OCI-LY1 (cell line): ENCODE measurements at regions not wholly inside any gene's neighbourhood (a gene's known extent, or its start where the extent isn't known, plus 50 kb on each side); places are given as distances from the start of the nearest gene placed in this dataset.

Source experiments
- H2AFZ ChIP-seq: fragments of 200-600 bp; sonication (generic), shearing (Covaris generic); 2 replicates; pipeline ENCODE4 v1.6.0; 2014; ENCODE audit warnings: antibody characterized with exemption, mild to moderate bottlenecking, low read length
- H3F3A ChIP-seq: fragments of 200-600 bp; sonication (generic), shearing (Covaris generic); 2 replicates; pipeline ENCODE4 v1.6.0; 2014; ENCODE audit warnings: mild to moderate bottlenecking, antibody characterized with exemption, low read length, moderate library complexity; ENCODE audit not compliant: insufficient read depth
- H3K27ac ChIP-seq: fragments of 200-600 bp; sonication (generic); 2 replicates; pipeline ENCODE4 v1.5.1; 2014; ENCODE audit warnings: low read length, mixed run types, mild to moderate bottlenecking, low read depth; ENCODE audit not compliant: poor library complexity, severe bottlenecking
- H3K27me3 ChIP-seq: fragments of 200-600 bp; sonication (generic); 2 replicates; pipeline ENCODE4 v1.6.0; 2014; ENCODE audit warnings: antibody characterized with exemption, mild to moderate bottlenecking, low read length, moderate library complexity; ENCODE audit not compliant: insufficient read depth
- H3K36me3 ChIP-seq: fragments of 200-600 bp; sonication (generic); 2 replicates; pipeline ENCODE4 v1.6.1; 2014; ENCODE audit warnings: mild to moderate bottlenecking, antibody characterized with exemption, low read length, moderate library complexity, mixed read lengths; ENCODE audit not compliant: insufficient read depth
- H3K4me1 ChIP-seq: fragments of 200-600 bp; sonication (generic); 2 replicates; pipeline ENCODE4 v1.5.1; 2014; ENCODE audit warnings: mild to moderate bottlenecking, low read length, moderate library complexity; ENCODE audit not compliant: insufficient read depth, severe bottlenecking
- H3K4me2 ChIP-seq: fragments of 200-600 bp; sonication (generic), shearing (Covaris generic); 2 replicates; pipeline ENCODE4 v1.6.1; 2014; ENCODE audit warnings: low read length
- H3K4me3 ChIP-seq: fragments of 200-600 bp; sonication (generic); 2 replicates; pipeline ENCODE4 v1.5.1; 2014; ENCODE audit warnings: low read length, low read depth, mild to moderate bottlenecking, mixed read lengths; ENCODE audit not compliant: poor library complexity, severe bottlenecking
- H3K79me2 ChIP-seq: fragments of 200-600 bp; shearing (Covaris generic); 2 replicates; pipeline ENCODE4 v1.6.1; 2016; ENCODE audit warnings: mixed run types, low read length, mixed read lengths; ENCODE audit not compliant: insufficient read depth
- H3K9ac ChIP-seq: fragments of 200-600 bp; sonication (generic), shearing (Covaris generic); 2 replicates; pipeline ENCODE4 v1.6.1; 2014; ENCODE audit warnings: mild to moderate bottlenecking, low read length, mixed read lengths
- H3K9me2 ChIP-seq: fragments of 200-600 bp; sonication (generic), shearing (Covaris generic); 2 replicates; pipeline ENCODE4 v1.6.1; 2014; ENCODE audit warnings: low read depth, mild to moderate bottlenecking, low read length, mixed read lengths
- H3K9me3 ChIP-seq: fragments of 200-600 bp; shearing (Covaris generic); 2 replicates; pipeline ENCODE4 v1.6.1; 2014; ENCODE audit warnings: low read length, mixed read lengths
- H4K20me1 ChIP-seq: fragments of 200-600 bp; sonication (generic), shearing (Covaris generic); 2 replicates; pipeline ENCODE4 v1.6.0; 2016; ENCODE audit warnings: mild to moderate bottlenecking, low read length; ENCODE audit not compliant: insufficient read depth
- EZH2 ChIP-seq: fragments of 200-600 bp; sonication (generic), shearing (Covaris generic); IDR thresholded peaks from 2 replicates; pipeline ENCODE4 v1.8.0; 2017; ENCODE audit warnings: borderline replicate concordance, mixed run types, mild to moderate bottlenecking, antibody characterized with exemption, low read length, moderate library complexity, mixed read lengths
- TF ChIP-seq, protein P1 (sequence below): fragments of 200-600 bp; sonication (generic), shearing (Covaris generic); IDR thresholded peaks from 2 replicates; pipeline ENCODE4 v1.5.1; 2017; ENCODE audit warnings: mild to moderate bottlenecking, antibody characterized with exemption, low read length, moderate library complexity, mixed read lengths

DNA sequence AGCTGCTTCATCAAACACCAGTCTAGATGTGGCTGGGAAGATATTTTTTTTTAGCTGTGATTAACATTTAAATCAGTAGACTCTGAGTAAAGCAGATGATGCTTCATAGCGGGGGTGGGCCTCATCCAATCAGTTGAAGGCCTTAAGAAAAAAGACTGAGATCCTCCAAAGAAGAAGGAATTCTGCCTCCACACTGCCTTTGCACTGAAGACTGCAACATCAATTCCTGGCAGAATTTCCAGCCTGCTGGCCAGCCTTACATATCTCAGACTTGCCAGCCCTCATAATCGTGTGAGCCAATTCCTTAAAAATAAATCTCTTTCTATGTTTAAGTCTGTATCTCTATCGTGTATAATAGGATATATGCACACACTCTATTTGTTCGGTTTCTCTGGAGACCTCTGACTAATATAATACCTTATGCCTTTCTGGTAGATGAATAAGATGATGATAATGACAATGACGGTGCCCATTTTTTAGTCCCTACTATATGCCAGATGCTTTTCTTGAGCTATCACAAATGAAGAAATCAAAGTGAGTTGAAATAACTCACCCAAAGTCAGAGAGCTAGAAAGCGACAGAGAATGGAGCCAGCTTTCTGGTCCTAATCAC lies 66.1 kb upstream of the SOD3 start:
- Histone ChIP-seq H3K4me3 (no peak overlapping the region), H3K4me2 (no peak overlapping the region), H3K9ac (no peak overlapping the region), H3K27ac (no peak overlapping the region), H2AFZ (no peak overlapping the region), H3K27me3 (no peaks in the 10 kb centered on the region), H3F3A (no peaks in the 10 kb centered on the region), H4K20me1 (no peaks in the 10 kb centered on the region), H3K79me2 (no peaks in the 10 kb centered on the region), H3K4me1 (no peaks in the 10 kb centered on the region), H3K36me3 (no peaks in the 10 kb centered on the region), H3K9me2 (no peaks in the 10 kb centered on the region), H3K9me3 (no peaks in the 10 kb centered on the region)
- TF ChIP-seq, protein P1, sequence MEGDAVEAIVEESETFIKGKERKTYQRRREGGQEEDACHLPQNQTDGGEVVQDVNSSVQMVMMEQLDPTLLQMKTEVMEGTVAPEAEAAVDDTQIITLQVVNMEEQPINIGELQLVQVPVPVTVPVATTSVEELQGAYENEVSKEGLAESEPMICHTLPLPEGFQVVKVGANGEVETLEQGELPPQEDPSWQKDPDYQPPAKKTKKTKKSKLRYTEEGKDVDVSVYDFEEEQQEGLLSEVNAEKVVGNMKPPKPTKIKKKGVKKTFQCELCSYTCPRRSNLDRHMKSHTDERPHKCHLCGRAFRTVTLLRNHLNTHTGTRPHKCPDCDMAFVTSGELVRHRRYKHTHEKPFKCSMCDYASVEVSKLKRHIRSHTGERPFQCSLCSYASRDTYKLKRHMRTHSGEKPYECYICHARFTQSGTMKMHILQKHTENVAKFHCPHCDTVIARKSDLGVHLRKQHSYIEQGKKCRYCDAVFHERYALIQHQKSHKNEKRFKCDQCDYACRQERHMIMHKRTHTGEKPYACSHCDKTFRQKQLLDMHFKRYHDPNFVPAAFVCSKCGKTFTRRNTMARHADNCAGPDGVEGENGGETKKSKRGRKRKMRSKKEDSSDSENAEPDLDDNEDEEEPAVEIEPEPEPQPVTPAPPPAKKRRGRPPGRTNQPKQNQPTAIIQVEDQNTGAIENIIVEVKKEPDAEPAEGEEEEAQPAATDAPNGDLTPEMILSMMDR = no peak
- TF ChIP-seq EZH2 = no peak

DNA sequence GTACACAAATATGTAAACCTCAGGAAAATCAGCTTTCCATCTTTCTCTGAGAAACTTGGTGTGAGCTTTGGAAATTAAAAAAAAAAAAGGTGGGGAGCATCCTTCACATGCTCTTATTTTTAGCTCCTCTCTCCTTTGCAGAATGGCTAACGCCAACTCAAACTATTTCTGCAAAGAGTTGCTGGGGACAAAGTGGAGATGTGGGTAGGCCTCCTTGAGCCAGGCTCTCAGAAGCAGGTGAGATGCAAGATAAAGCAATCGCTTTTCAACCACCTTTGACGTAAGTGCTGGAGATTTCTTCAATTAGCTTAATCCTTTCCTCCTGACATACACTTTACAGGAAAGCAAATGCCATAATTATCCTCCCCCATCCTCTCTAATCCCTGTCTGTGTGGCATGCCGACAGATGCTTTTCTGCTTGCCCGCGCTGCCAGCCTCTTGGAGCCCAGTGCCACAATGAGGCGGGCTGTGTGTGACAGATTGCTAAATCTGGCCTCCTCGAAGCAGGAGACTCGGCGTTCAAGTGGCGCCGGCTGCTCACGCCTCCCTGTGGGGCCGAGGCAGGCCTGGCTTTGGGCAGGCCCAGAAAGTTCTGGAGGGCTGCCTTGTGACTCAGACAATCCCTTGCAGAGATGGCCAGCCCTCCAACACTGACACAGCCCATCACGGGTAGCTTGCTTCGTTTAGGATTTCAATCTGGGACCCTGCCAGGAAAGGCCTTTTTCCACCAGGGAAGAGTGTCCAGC lies 64.9 kb upstream of the SOD3 start:
- H3K4me3 ChIP-seq = no peak overlapping the region
- no peaks in the 10 kb centered on the region for H3K9me3 ChIP-seq
- no peaks in the 10 kb centered on the region for H3K27me3 ChIP-seq
- no peak for TF ChIP-seq EZH2
- TF ChIP-seq, protein P1 = no peak
- H3K27ac ChIP-seq = no peak overlapping the region
- no peak overlapping the region for H3K9ac ChIP-seq
- H2AFZ ChIP-seq = no peak overlapping the region
- H3K36me3 ChIP-seq = no peaks in the 10 kb centered on the region
- H3K4me1 ChIP-seq = no peaks in the 10 kb centered on the region
- no peak overlapping the region for H3K4me2 ChIP-seq
- H3F3A ChIP-seq = no peaks in the 10 kb centered on the region
- H3K79me2 ChIP-seq = no peaks in the 10 kb centered on the region
- no peaks in the 10 kb centered on the region for H3K9me2 ChIP-seq
- no peaks in the 10 kb centered on the region for H4K20me1 ChIP-seq

DNA sequence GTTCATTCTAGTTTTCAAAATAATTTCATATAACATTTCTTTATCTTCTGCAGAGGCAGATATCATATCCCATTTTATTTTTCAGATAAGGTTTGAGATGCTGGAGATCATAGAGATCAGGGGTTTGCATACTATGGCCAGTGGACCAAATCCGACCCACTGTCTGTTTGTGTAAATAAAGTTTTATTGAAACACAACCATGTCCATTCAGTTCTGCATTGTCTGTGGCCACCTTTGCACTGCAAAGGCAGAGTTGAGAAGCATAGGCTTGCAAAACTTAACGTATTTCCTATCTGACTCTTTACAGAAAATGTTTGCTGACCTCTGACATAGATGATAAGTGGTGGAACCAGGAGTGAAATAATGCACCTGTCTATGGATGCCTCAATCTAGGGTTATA lies 63.9 kb upstream of the SOD3 start:
- Histone ChIP-seq H4K20me1 (no peaks in the 10 kb centered on the region), H3K27me3 (no peaks in the 10 kb centered on the region), H3K79me2 (no peaks in the 10 kb centered on the region), H3K36me3 (no peaks in the 10 kb centered on the region), H3K27ac (no peak overlapping the region), H2AFZ (no peak overlapping the region), H3K4me1 (no peaks in the 10 kb centered on the region), H3K4me2 (no peak overlapping the region), H3K4me3 (no peak overlapping the region), H3K9me2 (no peaks in the 10 kb centered on the region), H3K9ac (no peak overlapping the region), H3K9me3 (no peaks in the 10 kb centered on the region), H3F3A (no peaks in the 10 kb centered on the region)
- TF ChIP-seq, protein P1 = no peak
- TF ChIP-seq EZH2 = no peak
